NCI-H128 (cell line): ENCODE measurements at regions not wholly inside any gene's neighbourhood (a gene's known extent, or its start where the extent isn't known, plus 50 kb on each side); places are given as distances from the start of the nearest gene placed in this dataset.

Source experiments
- DNase-seq: peaks from one replicate; lab custom pipeline; 2025; ENCODE audit not compliant: unreplicated experiment; lab: John Stamatoyannopoulos, UW

DNA sequence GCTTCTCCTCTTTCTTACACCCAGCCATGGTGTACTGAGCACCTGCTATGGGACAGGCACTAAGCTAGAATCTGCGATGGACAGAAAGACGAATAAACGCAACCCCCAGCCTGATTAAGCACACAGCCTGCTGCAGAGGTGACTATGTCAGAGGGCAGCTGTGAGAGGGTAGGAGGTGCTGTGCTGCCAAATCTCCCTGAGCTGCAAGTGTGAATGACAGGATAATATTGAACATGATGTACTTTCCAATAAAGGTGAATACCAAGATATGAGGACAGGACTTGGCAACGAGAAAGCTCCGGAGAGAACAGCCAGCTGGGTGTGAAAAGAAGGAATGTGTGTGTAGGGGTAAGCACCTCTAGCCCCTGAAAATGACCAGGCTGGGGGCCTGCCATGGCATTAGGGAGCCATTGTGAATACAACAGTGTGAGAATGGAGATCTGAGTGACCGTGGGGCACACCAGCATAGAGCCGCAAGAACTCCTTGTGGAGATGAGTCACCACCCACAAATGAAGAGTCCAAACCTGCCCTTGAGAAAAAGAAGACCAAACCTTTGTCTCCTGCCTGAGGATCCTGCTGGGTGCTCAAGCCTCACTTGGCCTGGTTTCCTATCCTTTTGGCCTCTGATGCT is 83.0 kb upstream of the ATF3 start:
- no peak for DNase-seq

DNA sequence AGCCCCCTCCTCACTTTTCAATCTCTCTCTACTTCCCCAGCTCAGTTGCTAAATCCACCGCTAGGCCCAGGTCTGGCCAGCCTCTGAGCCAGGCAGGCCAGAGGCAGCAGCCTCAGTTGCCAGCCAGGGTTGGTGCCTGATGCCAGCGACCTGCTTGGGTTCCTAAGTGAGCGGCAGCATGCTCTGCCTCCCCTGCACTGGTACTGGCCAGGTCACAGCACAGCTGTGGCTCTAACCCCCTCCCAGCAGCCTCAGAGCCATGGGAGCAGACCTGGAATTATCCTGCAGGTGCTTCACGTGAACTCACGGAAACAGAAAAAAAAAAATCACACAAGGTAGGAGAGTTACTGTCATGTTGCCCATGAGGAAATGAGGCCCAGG is 82.5 kb upstream of the ATF3 start:
- no peak for DNase-seq

DNA sequence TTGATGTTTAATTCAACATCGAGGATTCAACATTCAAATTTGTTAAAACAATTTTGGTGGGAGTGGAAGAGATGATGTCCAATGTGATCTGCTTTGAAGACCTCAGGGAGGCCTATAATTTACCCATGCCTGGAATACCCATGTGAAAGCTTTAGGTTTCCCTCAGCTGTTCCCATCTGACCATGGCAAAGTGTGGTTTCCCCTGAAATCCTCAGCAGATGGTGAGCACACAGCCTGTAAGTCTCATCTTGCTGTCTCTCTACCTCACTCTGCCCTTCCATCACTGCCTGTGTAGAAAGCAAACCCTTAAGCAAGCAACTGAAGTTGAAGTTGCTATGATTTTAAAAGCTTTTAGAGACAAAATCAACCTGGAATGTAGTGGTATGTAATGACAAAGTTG is 80.1 kb upstream of the ATF3 start:
- no peak for DNase-seq

DNA sequence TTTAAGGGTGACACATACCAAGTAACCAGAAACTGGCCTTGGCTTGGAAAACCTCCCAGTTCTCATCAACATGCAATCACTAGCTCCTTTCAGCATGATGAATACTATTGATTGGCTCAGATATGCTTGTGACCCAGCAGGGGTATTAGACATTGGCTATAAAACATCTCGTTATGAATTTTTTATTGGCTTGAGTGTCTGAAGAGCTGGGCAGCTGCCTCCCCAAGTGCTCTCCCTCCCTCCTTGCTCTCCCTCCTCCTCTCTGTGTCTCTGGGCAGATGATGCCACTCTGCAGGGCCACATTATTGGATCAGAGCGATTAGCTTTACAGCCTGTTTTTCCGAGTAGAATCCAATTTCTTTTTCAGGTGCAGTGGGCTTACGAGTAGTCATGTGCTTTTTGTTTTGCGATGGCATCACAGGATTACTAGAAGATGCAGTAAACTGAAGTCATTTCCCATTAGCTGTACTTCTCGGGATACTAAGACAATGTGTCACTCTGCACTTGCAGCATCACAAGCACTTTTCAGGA is 79.3 kb upstream of the ATF3 start:
- no peak for DNase-seq

DNA sequence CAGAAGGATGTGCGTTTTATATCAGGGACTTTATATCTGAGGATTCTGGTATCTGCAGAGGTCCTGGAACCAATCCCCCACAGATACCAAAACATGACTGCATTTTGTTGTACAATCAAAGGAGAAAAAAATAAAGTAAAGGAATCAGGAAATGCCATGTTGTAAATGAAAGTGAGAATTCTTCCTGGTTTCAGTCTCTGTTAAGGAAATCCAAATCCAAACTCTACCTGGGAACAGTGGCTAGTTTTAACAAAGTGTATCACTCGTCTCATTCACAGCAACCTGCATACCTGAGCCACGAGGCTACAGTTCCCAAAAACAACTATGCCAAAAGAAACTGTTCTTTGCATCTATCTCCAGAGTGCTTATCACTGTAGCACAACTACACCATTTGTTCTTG is 77.3 kb upstream of the ATF3 start:
- no peak for DNase-seq

DNA sequence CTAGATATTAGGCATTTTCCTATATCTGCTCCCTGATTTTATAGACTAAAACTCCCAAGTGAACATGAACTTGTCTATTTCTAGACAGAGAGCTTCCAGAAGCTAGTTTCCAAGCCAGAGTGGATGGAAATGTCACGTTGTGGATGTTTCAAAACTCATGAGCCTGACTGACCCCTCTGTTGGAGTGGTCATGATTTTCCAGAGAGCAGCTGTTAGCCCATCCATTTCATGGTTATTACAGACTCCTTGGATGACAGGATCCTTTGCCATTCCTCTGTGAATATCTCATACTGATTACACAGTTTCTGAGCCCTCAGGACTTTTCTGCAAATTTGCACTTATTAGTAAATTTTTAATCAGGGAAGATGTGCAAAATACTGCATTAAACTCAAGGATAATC is 76.8 kb upstream of the ATF3 start:
- no peak for DNase-seq

DNA sequence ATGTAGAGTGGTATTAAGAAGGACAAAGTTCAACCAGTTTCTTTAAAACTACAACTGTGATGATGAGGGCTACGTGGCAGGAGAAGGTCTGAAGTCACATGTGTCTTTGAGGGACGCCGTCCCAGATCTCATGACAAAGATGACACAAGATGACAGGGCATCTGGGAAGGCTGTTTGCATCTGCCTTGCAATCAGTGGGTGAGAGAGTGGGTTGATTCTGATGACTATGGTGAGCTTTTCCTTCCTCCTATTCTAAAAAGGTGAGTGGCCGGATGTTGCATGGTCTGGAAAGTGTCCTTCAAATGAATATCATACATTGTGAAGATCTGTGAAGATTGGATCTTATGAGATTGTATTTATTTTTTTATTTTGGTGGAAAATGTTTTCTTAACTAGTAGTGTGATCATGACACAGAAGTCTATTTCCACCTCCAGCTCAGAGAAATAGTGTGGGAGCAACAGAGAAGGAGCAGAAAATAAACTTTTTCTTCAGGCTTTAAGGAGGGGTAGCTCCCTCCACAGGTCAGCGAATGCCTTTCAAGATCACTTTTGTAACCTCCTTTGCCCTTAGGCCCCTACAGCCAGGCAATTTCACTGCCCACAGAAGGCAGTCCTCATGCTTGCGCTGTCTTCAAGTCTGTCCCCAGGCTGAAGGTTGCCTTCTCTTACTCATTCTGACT is 76.0 kb upstream of the ATF3 start:
- no peak for DNase-seq

DNA sequence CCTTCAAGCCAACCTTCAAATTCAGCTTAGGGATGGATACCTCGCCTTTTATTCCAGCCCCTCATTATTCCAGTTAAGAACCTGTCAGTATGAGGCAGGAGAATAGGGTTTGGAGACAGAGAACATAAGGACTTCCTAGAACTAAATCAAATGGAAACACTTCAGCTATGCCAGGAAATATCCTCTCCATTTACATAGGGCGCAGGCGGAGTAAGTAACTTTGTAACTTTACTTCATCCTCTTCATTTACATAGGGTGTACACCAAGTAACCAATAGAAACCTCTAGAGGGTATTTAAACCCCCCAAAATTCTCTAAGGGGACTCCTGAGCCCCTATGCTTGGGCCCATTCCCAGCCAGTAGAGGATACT is 75.4 kb upstream of the ATF3 start:
- DNase-seq, result no peak

DNA sequence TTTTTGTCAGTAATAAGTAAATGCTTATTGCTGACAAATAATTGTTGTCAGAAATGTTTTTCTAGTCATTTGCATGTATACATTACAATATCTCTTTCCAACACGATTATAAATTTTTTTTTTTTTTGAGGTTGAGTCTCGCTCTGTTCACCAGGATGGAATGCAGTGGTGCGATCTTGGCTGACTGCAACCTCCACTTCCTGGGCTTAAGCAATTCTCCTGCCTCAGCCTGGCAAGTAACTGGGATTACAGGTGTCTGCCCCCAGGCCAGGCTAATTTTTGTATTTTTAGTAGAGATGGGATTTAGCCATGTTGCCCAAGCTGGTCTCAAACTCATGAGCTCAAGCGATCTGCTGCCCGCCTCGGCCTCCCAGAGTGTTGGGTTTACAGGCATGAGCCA is 72.0 kb upstream of the ATF3 start:
- DNase-seq, result no peak

DNA sequence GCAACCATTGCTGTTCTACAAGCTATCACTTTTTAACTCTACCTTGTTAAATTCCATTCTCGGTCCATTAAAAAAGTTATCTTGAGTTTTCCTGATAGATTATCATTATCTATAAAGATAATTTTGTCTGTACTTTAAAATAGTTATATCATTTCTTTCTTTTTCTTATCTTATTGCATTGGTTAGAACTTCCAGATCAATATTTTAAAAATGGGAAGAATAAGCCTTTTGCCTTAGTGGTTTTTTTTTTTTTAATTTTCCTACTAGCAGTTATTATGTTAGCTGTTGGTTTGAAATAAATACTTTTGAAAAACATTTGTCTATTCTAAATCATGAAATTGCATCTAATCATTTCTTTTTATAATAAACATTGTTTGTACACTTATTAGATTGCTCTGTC is 71.0 kb upstream of the ATF3 start:
- DNase-seq, result no peak

DNA sequence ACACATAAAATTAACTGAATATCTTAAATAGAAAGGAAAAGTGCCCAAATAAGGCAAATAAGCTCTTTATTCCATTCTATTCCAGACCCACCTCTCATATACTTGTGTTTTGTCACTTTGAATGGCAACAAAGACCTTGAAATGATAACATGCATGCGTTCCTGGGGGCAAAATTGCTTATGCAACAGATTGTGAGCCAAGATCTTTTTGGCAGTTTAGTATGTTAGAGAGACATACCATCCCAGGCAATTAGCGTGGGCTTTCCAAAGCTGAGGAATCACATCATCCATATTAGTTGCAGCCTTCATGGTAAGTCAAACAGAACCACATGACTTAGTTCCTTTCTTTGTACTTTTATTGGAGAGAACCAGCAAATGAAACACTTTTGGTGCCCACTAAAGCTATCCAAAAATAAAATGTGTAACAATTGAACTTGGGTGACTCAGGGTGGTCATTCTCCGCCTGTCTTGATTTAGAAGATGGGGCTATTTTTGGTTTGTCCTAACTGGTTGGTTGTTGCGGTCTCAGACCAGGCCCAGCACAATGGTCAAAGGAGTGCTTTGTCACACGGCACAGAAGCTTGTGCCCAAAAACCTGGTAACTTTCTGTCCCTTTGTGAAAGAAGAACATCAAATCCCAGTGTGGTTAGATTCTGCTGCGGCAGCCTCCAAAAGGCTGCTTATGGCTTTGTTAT is 68.7 kb upstream of the ATF3 start:
- DNase-seq, result no peak

DNA sequence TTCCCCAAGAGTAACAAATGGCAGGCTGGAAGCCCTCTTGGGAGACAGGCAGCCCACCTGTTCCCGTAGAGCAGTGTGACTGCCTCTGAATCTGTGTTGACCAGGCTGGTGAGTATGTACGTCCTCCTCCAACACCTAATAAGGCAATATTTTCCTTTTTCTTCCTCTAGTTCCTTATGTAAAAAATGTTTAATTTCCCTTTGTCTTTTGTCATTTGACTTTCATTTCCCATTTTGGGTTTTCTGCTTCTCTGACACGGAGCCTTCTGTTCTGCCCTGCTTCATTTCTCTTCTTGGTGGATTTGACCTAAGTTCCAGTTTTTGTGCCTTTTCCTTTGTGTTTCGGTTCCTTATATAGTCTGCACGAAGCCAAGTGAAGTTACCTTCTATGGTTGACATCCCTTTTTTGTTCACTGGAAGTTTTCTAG is 65.8 kb upstream of the ATF3 start:
- DNase-seq, result no peak

DNA sequence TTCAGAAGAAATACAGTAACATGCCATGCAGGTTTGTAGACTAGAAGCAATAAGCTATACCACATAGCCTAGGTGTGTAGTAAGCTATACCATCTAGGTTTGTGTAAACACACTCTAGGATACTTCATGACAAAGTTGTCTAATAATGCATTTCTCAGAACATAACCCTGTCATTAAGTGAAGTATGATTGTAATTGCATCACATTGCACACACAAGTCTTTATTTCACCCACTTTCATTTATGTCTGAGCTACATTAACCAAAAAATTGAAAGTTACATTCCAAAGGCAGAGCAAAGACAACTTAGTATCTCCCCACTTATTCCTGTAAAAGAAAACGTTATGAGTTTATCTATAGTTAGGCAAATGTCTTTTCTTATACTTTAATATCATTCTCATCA is 64.5 kb upstream of the ATF3 start:
- DNase-seq, result no peak

DNA sequence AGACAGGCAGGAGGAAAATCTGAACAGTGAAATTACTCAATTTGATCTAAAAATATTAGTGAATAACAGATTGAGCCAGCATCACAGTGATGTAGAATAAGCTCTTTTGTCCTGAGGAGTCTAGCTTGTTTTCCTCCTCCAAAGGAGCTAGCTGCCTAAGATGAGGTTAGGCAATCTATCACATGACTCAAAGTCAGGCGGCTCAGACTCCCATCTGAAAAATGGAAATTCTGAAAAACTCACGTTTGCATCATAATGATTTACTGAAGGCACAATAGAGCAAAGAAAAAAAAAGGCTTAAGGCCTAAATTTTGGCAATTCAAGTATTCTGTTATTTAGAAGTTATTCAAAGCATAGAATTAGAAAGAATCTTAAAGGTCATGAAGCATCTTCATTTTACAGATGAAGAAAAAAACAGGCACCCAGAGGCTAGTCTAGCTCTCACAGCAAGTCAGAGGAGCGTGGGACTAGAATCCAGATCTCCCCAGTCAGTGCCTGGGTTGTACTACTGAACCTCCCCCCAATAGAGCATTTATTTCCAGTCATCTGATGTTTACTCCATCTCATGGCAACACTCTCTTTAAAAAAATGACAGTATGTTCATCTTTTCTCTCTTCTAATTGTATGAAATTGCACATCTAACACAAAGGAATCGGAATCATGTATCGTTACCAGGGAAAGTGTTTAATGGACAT is 62.5 kb upstream of the ATF3 start:
- no peak for DNase-seq

DNA sequence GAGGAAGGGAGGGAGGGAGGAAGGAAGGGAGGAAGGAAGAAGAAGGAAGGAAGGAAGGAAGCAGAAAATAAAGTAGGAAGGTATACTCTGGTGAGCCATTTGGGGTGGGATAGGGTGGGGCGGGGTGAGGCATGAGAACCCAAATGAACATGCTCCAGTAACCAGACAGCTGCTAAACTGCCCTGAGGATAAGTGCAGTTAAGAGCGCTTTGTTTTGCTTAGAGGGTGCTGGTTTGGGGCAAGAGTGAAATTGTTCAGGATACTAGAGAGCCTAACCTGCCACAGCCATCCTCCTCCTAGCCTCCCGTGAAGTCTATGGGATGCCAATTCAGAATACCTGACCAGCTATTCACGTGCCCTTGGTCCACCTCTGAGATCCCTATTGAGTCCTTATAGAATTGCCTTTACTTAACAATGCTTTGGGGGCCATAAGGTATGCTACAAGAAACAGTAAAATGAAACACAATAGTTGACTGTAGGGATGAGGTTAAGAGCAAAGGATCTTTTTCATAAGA is 59.0 kb upstream of the ATF3 start:
- DNase-seq, result no peak

DNA sequence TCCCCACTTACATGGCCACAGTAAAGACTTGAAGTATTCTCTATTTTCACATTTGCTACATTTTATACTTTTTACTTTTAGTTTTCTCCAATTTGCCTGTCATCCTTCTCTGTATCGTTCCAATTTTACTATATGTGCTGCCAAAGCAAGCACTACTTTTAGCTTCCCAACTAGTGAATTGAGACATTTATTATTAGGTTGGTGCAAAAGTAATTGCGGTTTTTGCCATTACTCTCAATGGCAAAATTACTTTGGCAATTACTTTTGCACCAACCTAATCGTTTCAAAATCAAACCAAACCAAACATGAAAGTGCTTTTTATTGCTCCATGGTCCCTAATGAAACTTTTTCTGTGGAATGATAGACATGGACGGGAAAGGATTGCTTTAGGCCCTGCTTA is 56.6 kb upstream of the ATF3 start:
- DNase-seq, result no peak

DNA sequence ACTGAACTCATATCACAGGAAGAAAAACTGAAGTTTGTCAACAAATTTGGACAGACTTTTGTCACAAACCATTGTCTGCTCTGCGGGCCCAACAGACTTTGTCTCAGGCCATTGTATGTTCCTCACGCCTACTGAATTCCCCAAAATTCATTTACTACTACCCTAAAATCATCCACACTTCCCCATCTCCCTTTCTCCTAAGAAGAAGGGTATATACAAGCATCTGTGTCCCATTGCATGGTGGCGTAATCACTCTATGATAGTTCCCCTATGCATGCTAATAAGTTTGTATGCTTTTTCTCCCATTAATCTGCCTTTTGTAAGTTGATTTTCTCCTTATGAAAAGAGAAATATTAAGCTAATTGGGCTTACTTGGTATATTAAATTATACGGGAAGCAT is 54.9 kb upstream of the ATF3 start:
- no peak for DNase-seq

DNA sequence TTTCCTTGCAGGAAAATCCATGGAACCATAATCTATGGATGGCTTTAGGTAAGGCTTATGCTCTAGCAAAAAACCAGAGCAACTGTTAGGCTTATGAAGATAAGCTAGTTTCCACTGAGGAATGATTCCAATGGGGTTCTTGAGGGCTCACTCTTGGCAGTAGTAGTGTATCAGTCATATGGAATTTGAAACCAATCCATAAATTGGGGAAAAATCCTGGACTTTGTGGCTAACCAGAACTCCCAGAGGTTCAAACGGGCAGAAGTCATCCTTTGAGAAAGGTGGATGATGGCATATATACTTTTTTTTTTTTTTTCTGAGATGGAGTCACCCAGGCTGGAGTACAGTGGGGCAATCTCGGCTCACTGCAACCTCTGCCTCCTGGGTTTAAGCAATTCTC is 54.2 kb upstream of the ATF3 start:
- no peak for DNase-seq

DNA sequence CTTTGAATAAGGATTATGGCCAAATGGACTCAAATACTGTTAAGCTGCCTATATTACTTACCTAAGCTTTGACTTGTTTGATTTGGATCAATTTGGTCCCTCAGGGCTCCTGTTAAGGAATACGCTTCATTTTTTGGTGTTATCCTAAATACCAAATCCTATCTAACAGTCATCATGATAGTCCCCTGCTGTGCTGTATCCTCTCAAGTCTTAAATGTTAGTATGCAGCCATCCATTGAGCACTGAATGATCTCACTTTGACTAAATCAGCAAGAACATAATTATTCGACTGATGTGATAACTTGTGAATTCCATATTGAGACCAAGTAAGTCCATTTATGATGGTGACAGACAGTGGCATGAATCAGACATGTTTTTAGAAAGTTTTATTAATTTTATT is 53.1 kb upstream of the ATF3 start:
- no peak for DNase-seq

DNA sequence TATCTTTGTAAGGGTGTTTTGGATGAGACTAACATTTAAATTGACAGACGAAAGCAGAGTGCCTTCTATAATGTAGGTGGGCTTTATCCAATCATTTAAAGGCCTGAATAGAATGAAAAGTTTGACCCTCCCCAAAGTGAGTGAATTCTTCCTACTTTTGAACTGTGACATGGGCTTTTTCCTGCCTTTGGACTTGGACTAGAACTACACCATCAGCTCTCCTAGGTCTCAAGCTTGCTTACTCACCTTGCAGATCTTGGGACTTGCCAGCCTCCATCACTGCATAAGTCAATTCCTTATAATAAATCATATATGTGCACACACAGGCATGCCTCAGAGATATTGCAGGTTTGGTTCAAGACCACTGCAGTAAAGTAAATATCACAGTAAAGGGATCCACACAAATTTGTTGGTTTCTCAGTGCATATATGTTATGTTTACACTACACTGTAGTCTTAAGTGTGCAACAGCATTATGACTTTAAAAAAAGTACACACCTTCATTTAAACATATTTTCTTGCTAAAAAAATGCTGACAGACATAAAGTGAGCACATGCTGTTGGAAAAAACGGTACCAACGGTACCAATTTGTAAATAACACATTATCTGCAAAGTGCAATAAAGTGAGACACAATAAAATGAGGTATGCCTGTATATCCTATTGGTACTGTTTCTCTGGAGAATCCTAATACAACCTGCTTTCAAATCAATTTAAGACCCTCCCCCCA is 51.6 kb upstream of the ATF3 start:
- no peak for DNase-seq
